Activated B cell treated with CpG ODN at 0.5 μM for 24 hours (primary cell): ENCODE measurements at regions not wholly inside any gene's neighbourhood (a gene's known extent, or its start where the extent isn't known, plus 50 kb on each side); places are given as distances from the start of the nearest gene placed in this dataset.

ENCODE experiments used
- ATAC-seq: fragments of 200-7000 bp; cut with Tn5 transposase; one replicate; pipeline ENCODE4 v1.10.0; 2021; ENCODE audit warnings: low read depth, mild to moderate bottlenecking, moderate library complexity
- CTCF ChIA-PET: fragments of 350-600 bp; sonication (Branson Sonifier 250); formaldehyde crosslinking; loops from one replicate; lab custom pipeline; 2021; ENCODE audit warnings: antibody characterized with exemption; lab: Charles Lee
- POLR2A ChIA-PET: fragments of 350-600 bp; sonication (Branson Sonifier 250); formaldehyde crosslinking; loops from one replicate; lab custom pipeline; 2021; ENCODE audit warnings: antibody characterized with exemption; lab: Charles Lee
- DNase-seq: peaks from one replicate; pipeline ENCODE4 v3.0.0; 2022
- H3K27ac Mint-ChIP-seq: one replicate; pipeline ENCODE4 v1.8.0; 2020; ENCODE audit warnings: mixed read lengths
- H3K27me3 Mint-ChIP-seq: one replicate; pipeline ENCODE4 v1.8.0; 2021; ENCODE audit warnings: mixed read lengths
- H3K36me3 Mint-ChIP-seq: one replicate; pipeline ENCODE4 v1.8.0; 2021; ENCODE audit warnings: low read depth, mixed read lengths
- H3K4me1 Mint-ChIP-seq: one replicate; pipeline ENCODE4 v1.8.0; 2021; ENCODE audit warnings: mixed read lengths
- H3K4me3 Mint-ChIP-seq: one replicate; pipeline ENCODE4 v1.8.0; 2020; ENCODE audit warnings: mild to moderate bottlenecking, mixed read lengths
- H3K9me3 Mint-ChIP-seq: one replicate; pipeline ENCODE4 v1.8.0; 2020; ENCODE audit warnings: mixed read lengths
- intact Hi-C: fragments of 100-400 bp; cut with micrococcal nuclease; formaldehyde crosslinking; loops from one replicate; pipeline ENCODE4 v1.15.1; 2024
- TF ChIP-seq, protein P1 (sequence below): fragments of 200-600 bp; IDR thresholded peaks from one replicate; pipeline ENCODE4 v1.8.0; 2022; ENCODE audit warnings: antibody characterized with exemption, mild to moderate bottlenecking

DNA sequence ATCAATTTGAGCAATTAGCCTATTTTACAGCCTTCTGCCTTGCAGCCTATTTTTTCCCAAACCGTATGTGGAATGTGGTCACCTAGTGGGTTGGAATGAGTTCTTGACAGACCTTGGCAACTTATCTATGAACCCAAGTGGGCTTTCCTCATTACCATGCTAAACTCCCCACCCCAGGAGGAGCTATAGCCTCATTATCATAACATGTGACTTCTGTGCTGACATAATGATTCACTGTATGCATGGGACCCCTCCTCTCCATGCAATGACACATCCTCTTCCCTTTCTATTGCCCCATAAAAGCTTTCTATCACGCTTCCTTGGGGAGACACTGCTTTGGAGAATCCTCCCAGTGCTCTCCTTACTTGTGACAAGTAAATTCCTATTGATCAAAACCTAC lies 83.5 kb upstream of the FHIT start:
- POLR2A ChIA-PET = no interaction called here
- intact Hi-C loops = no loop called here

DNA sequence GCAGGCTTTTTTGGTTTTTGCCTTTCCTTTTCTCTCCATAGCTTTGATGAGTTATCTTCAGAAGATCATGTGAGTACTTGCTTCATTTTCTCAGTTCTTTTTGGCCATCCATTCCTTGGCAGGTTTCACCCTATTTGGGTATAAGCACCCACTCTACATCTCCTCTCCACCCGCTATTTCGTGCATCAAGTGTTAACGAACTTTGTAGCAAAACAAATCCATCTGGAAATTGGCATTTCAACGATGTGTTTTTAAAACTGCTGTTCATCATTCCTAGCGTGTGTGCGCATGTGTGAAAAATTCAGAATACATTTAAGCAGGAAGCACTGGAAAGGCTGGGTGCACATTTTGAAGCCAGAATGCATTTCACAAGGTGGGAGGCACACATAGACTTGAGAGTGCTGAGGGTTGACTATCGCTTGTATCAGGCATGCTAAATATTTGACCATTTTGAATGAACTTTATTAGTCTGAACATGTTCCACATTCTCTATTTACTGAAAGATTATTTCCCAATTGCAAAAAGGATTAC lies 89.7 kb upstream of the FHIT start:
- TF ChIP-seq, protein P1, sequence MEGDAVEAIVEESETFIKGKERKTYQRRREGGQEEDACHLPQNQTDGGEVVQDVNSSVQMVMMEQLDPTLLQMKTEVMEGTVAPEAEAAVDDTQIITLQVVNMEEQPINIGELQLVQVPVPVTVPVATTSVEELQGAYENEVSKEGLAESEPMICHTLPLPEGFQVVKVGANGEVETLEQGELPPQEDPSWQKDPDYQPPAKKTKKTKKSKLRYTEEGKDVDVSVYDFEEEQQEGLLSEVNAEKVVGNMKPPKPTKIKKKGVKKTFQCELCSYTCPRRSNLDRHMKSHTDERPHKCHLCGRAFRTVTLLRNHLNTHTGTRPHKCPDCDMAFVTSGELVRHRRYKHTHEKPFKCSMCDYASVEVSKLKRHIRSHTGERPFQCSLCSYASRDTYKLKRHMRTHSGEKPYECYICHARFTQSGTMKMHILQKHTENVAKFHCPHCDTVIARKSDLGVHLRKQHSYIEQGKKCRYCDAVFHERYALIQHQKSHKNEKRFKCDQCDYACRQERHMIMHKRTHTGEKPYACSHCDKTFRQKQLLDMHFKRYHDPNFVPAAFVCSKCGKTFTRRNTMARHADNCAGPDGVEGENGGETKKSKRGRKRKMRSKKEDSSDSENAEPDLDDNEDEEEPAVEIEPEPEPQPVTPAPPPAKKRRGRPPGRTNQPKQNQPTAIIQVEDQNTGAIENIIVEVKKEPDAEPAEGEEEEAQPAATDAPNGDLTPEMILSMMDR = no peak
- Mint-ChIP-seq H3K27me3 (no peaks in the 10 kb centered on the region), H3K4me3 (no peak overlapping the region), H3K4me1 (no peaks in the 10 kb centered on the region), H3K36me3 (no peaks in the 10 kb centered on the region), H3K9me3 (no peaks in the 10 kb centered on the region), H3K27ac (no peak overlapping the region)
- DNase-seq (no peak), ATAC-seq (no peak)
- CTCF ChIA-PET = interaction anchor here (1.0 kb wide), 1 partner anchor 12 kb away, joined by 3 read pairs; no protein-coding TSS in a partner anchor
- intact Hi-C loops = no loop called here
- POLR2A ChIA-PET = no interaction called here

More for the DNA sequence above, 83.5 kb upstream of the FHIT start:
- Mint-ChIP-seq H3K27ac (no peak overlapping the region), H3K9me3 (peaks cover 6% of the 10 kb centered on the region), H3K27me3 (no peaks in the 10 kb centered on the region), H3K4me1 (no peaks in the 10 kb centered on the region), H3K36me3 (no peaks in the 10 kb centered on the region), H3K4me3 (no peak overlapping the region)
- no peak for ATAC-seq
- TF ChIP-seq, protein P1 = no peak
- CTCF ChIA-PET = no interaction called here
- no peak for DNase-seq

DNA sequence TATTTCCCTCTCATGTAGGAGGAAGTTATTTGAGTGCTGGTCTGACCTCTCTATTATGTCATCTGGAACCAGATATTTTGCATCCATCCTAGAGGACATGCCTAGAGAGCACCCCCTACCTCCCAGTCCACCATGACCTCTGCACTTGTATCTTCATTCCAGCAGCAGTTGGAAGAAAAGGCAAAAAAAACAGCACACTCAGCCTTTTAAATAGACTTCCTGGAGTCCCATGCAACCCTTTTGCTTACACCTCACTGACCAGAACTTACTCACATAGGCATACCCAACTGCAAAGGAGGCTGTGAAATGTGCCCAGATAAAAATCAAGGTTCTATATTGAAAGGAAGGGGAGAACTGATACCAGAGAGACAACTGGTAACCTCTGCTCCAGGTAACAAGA lies 92.3 kb upstream of the FHIT start:
- H3K27me3 Mint-ChIP-seq = no peaks in the 10 kb centered on the region
- H3K4me3 Mint-ChIP-seq = no peak overlapping the region
- H3K27ac Mint-ChIP-seq = no peak overlapping the region
- DNase-seq (no peak), ATAC-seq (no peak)
- no peaks in the 10 kb centered on the region for H3K36me3 Mint-ChIP-seq
- intact Hi-C loops = no loop called here
- ChIA-PET CTCF (no interaction called here), POLR2A (no interaction called here)
- no peaks in the 10 kb centered on the region for H3K9me3 Mint-ChIP-seq
- no peaks in the 10 kb centered on the region for H3K4me1 Mint-ChIP-seq
- TF ChIP-seq, protein P1 = no peak

DNA sequence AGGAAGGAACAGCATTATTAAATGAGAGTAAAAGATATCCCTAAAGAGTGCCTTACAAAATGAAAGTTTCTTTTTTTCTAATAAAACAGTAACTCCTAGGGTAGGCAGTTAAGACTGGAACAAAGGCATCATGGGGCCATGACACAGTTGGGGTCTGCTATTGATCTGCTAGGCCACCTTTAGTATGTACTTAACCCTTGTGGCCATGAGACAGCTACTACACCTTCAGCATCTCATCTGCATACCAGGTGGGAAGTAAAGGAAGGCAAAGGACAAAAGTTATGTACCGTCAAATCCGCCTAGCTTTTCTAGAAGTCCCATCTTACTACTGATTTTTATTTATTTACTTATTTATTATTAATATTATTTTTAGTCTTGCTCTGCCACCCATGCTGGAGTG lies 93.8 kb upstream of the FHIT start:
- no peak overlapping the region for H3K27ac Mint-ChIP-seq
- H3K4me3 Mint-ChIP-seq = no peak overlapping the region
- ChIA-PET CTCF (no interaction called here), POLR2A (no interaction called here)
- no peaks in the 10 kb centered on the region for H3K9me3 Mint-ChIP-seq
- no peaks in the 10 kb centered on the region for H3K36me3 Mint-ChIP-seq
- ATAC-seq (no peak), DNase-seq (no peak)
- TF ChIP-seq, protein P1 = no peak
- H3K4me1 Mint-ChIP-seq = no peaks in the 10 kb centered on the region
- intact Hi-C loops = no loop called here
- H3K27me3 Mint-ChIP-seq = peaks cover 5% of the 10 kb centered on the region

DNA sequence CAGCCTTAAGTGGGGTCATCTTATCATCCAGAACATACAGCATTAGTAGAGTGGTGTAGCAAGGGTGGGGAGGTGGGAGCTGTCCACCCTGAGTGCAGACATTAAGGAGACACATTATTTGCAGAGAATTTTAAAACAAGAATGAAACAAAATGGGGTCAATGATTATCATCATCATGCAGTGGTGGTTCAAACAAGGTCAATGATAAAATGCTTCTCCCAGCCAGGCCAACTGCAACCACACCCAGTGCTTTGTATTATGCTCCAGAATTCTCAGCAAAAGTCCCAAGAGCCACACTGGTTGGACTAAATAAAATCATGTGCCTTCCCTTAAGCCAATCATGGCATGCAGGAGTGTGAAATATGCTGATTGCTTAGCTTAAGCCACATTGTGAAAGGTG lies 96.7 kb upstream of the FHIT start:
- Mint-ChIP-seq H3K27me3 (peaks cover 5% of the 10 kb centered on the region), H3K4me1 (no peaks in the 10 kb centered on the region), H3K27ac (no peak overlapping the region), H3K9me3 (no peaks in the 10 kb centered on the region), H3K36me3 (no peaks in the 10 kb centered on the region), H3K4me3 (no peak overlapping the region)
- CTCF ChIA-PET = no interaction called here
- ATAC-seq (no peak), DNase-seq (no peak)
- TF ChIP-seq, protein P1 = no peak
- POLR2A ChIA-PET = no interaction called here
- intact Hi-C loops = no loop called here
